ENCODE measurements at regions not wholly inside any gene's neighbourhood (a gene's known extent, or its start where the extent isn't known, plus 50 kb on each side); places are given as distances from the start of the nearest gene placed in this dataset.

GRCh38 chr13:38415233-38415632 is 65.6 kb downstream of the UFM1 start:
- Histone ChIP-seq H3K4me1 (ENCODE audit: insufficient read depth, low read length) (no peaks in the 10 kb centered on the region), H3K9ac (ENCODE audit: low read depth, low read length) (no peak overlapping the region), H3K4me3 (ENCODE audit: low read length) (no peak overlapping the region)

GRCh38 chr13:38417241-38417640 is 67.6 kb downstream of the UFM1 start:
- Histone ChIP-seq H3K27me3 (ENCODE audit: insufficient read depth, low read length) (no peaks in the 10 kb centered on the region), H3K27ac (ENCODE audit: low read length) (no peak overlapping the region), H3K4me3 (ENCODE audit: low read length) (no peak overlapping the region), H3K9me3 (ENCODE audit: insufficient read depth, low read depth, low read length) (no peaks in the 10 kb centered on the region), H3K4me1 (ENCODE audit: insufficient read depth, low read length) (no peaks in the 10 kb centered on the region), H3K9ac (ENCODE audit: low read depth, low read length) (no peak overlapping the region), H3K36me3 (ENCODE audit: insufficient read depth, low read depth, low read length) (no peaks in the 10 kb centered on the region)

More at GRCh38 chr13:38415233-38415632, 65.6 kb downstream of the UFM1 start:
- Histone ChIP-seq H3K36me3 (ENCODE audit: insufficient read depth, low read depth, low read length) (no peaks in the 10 kb centered on the region), H3K9me3 (ENCODE audit: insufficient read depth, low read depth, low read length) (no peaks in the 10 kb centered on the region), H3K27me3 (ENCODE audit: insufficient read depth, low read length) (no peaks in the 10 kb centered on the region), H3K27ac (ENCODE audit: low read length) (no peak overlapping the region)

- no peaks in the 10 kb centered on the region for H3K36me3 ChIP-seq (ENCODE audit: insufficient read depth, low read depth, low read length)
- no peaks in the 10 kb centered on the region for H3K9me3 ChIP-seq (ENCODE audit: insufficient read depth, low read depth, low read length)
- no peak overlapping the region for H3K27ac ChIP-seq (ENCODE audit: low read length)
- H3K27me3 ChIP-seq (ENCODE audit: insufficient read depth, low read length) = no peaks in the 10 kb centered on the region
- no peaks in the 10 kb centered on the region for H3K4me1 ChIP-seq (ENCODE audit: insufficient read depth, low read length)
- no peak overlapping the region for H3K9ac ChIP-seq (ENCODE audit: low read depth, low read length)
- no peak overlapping the region for H3K4me3 ChIP-seq (ENCODE audit: low read length)
Measured at GRCh38 chr13:38417727-38418126, 68.1 kb downstream of the UFM1 start.

- no peaks in the 10 kb centered on the region for H3K4me1 ChIP-seq (ENCODE audit: insufficient read depth, low read length)
- H3K36me3 ChIP-seq (ENCODE audit: insufficient read depth, low read depth, low read length) = no peaks in the 10 kb centered on the region
- H3K27me3 ChIP-seq (ENCODE audit: insufficient read depth, low read length) = no peaks in the 10 kb centered on the region
- no peak overlapping the region for H3K4me3 ChIP-seq (ENCODE audit: low read length)
- no peak overlapping the region for H3K9ac ChIP-seq (ENCODE audit: low read depth, low read length)
- no peaks in the 10 kb centered on the region for H3K9me3 ChIP-seq (ENCODE audit: insufficient read depth, low read depth, low read length)
- H3K27ac ChIP-seq (ENCODE audit: low read length) = no peak overlapping the region
Measured at GRCh38 chr13:38418286-38418685, 68.6 kb downstream of the UFM1 start.

GRCh38 chr13:38419312-38419873 is 69.7 kb downstream of the UFM1 start:
- Histone ChIP-seq H3K27me3 (ENCODE audit: insufficient read depth, low read length) (no peaks in the 10 kb centered on the region), H3K9me3 (ENCODE audit: insufficient read depth, low read depth, low read length) (no peaks in the 10 kb centered on the region), H3K36me3 (ENCODE audit: insufficient read depth, low read depth, low read length) (no peaks in the 10 kb centered on the region), H3K27ac (ENCODE audit: low read length) (no peak overlapping the region), H3K9ac (ENCODE audit: low read depth, low read length) (no peak overlapping the region), H3K4me1 (ENCODE audit: insufficient read depth, low read length) (no peaks in the 10 kb centered on the region), H3K4me3 (ENCODE audit: low read length) (no peak overlapping the region)

- Histone ChIP-seq H3K4me3 (ENCODE audit: low read length) (no peak overlapping the region), H3K27ac (ENCODE audit: low read length) (no peak overlapping the region), H3K27me3 (ENCODE audit: insufficient read depth, low read length) (no peaks in the 10 kb centered on the region)
Measured at GRCh38 chr13:38421590-38422560, 72.2 kb downstream of the UFM1 start.

GRCh38 chr13:38429916-38430315 is 80.3 kb downstream of the UFM1 start:
- no peak overlapping the region for H3K9ac ChIP-seq (ENCODE audit: low read depth, low read length)
- no peaks in the 10 kb centered on the region for H3K9me3 ChIP-seq (ENCODE audit: insufficient read depth, low read depth, low read length)
- no peaks in the 10 kb centered on the region for H3K27me3 ChIP-seq (ENCODE audit: insufficient read depth, low read length)
- no peak overlapping the region for H3K4me3 ChIP-seq (ENCODE audit: low read length)
- H3K4me1 ChIP-seq (ENCODE audit: insufficient read depth, low read length) = no peaks in the 10 kb centered on the region
- no peaks in the 10 kb centered on the region for H3K36me3 ChIP-seq (ENCODE audit: insufficient read depth, low read depth, low read length)
- no peak overlapping the region for H3K27ac ChIP-seq (ENCODE audit: low read length)

More at GRCh38 chr13:38421590-38422560, 72.2 kb downstream of the UFM1 start:
- Histone ChIP-seq H3K9me3 (ENCODE audit: insufficient read depth, low read depth, low read length) (no peaks in the 10 kb centered on the region), H3K4me1 (ENCODE audit: insufficient read depth, low read length) (no peaks in the 10 kb centered on the region), H3K36me3 (ENCODE audit: insufficient read depth, low read depth, low read length) (no peaks in the 10 kb centered on the region), H3K9ac (ENCODE audit: low read depth, low read length) (no peak overlapping the region)

- H3K4me3 ChIP-seq (ENCODE audit: low read length) = no peak overlapping the region
- H3K27me3 ChIP-seq (ENCODE audit: insufficient read depth, low read length) = no peaks in the 10 kb centered on the region
- no peak overlapping the region for H3K27ac ChIP-seq (ENCODE audit: low read length)
- H3K9me3 ChIP-seq (ENCODE audit: insufficient read depth, low read depth, low read length) = no peaks in the 10 kb centered on the region
- H3K4me1 ChIP-seq (ENCODE audit: insufficient read depth, low read length) = no peaks in the 10 kb centered on the region
- H3K36me3 ChIP-seq (ENCODE audit: insufficient read depth, low read depth, low read length) = no peaks in the 10 kb centered on the region
- no peak overlapping the region for H3K9ac ChIP-seq (ENCODE audit: low read depth, low read length)
Measured at GRCh38 chr13:38430796-38431195, 81.1 kb downstream of the UFM1 start.

GRCh38 chr13:38440666-38441065 is 91.0 kb downstream of the UFM1 start:
- H3K27ac ChIP-seq (ENCODE audit: low read length) = no peak overlapping the region
- H3K27me3 ChIP-seq (ENCODE audit: insufficient read depth, low read length) = no peaks in the 10 kb centered on the region
- H3K4me3 ChIP-seq (ENCODE audit: low read length) = no peak overlapping the region
- H3K4me1 ChIP-seq (ENCODE audit: insufficient read depth, low read length) = no peaks in the 10 kb centered on the region
- H3K9me3 ChIP-seq (ENCODE audit: insufficient read depth, low read depth, low read length) = no peaks in the 10 kb centered on the region
- no peaks in the 10 kb centered on the region for H3K36me3 ChIP-seq (ENCODE audit: insufficient read depth, low read depth, low read length)
- no peak overlapping the region for H3K9ac ChIP-seq (ENCODE audit: low read depth, low read length)

- Histone ChIP-seq H3K9ac (ENCODE audit: low read depth, low read length) (no peak overlapping the region), H3K4me3 (ENCODE audit: low read length) (no peak overlapping the region), H3K27ac (ENCODE audit: low read length) (no peak overlapping the region), H3K4me1 (ENCODE audit: insufficient read depth, low read length) (no peaks in the 10 kb centered on the region), H3K9me3 (ENCODE audit: insufficient read depth, low read depth, low read length) (no peaks in the 10 kb centered on the region), H3K36me3 (ENCODE audit: insufficient read depth, low read depth, low read length) (no peaks in the 10 kb centered on the region), H3K27me3 (ENCODE audit: insufficient read depth, low read length) (no peaks in the 10 kb centered on the region)
Measured at GRCh38 chr13:38444904-38445303, 95.3 kb downstream of the UFM1 start.

GRCh38 chr13:38452656-38453055 is 103.0 kb downstream of the UFM1 start:
- Histone ChIP-seq H3K9me3 (ENCODE audit: insufficient read depth, low read depth, low read length) (no peaks in the 10 kb centered on the region), H3K4me1 (ENCODE audit: insufficient read depth, low read length) (no peaks in the 10 kb centered on the region), H3K4me3 (ENCODE audit: low read length) (no peak overlapping the region), H3K36me3 (ENCODE audit: insufficient read depth, low read depth, low read length) (no peaks in the 10 kb centered on the region), H3K9ac (ENCODE audit: low read depth, low read length) (no peak overlapping the region), H3K27ac (ENCODE audit: low read length) (no peak overlapping the region), H3K27me3 (ENCODE audit: insufficient read depth, low read length) (no peaks in the 10 kb centered on the region)

- Histone ChIP-seq H3K9me3 (ENCODE audit: insufficient read depth, low read depth, low read length) (peaks cover 8% of the 10 kb centered on the region; the same call in 1 of the 2 replicates), H3K4me3 (ENCODE audit: low read length) (no peak overlapping the region), H3K4me1 (ENCODE audit: insufficient read depth, low read length) (no peaks in the 10 kb centered on the region), H3K36me3 (ENCODE audit: insufficient read depth, low read depth, low read length) (no peaks in the 10 kb centered on the region), H3K27me3 (ENCODE audit: insufficient read depth, low read length) (no peaks in the 10 kb centered on the region), H3K27ac (ENCODE audit: low read length) (no peak overlapping the region), H3K9ac (ENCODE audit: low read depth, low read length) (no peak overlapping the region)
Measured at GRCh38 chr13:38462605-38463004, 113.0 kb downstream of the UFM1 start.
